GM19397 (cell line): ENCODE measurements at regions not wholly inside any gene's neighbourhood (a gene's known extent, or its start where the extent isn't known, plus 50 kb on each side); places are given as distances from the start of the nearest gene placed in this dataset.
"Not testable (repeated sequence)": the region's sequence is repeated elsewhere in the genome, so short reads cannot be mapped to it uniquely, and the experiment has no call there.

Experiments used
- ATAC-seq: cut with Tn5 transposase; IDR thresholded peaks from one replicate; pipeline ENCODE4 v1.9.1; 2021; ENCODE audit warnings: mild to moderate bottlenecking, moderate library complexity; ENCODE audit not compliant: unreplicated experiment

- ATAC-seq: no peak
These were observed 87.7 kb downstream of the UTP18 start for GRCh38 chr17:51347851-51348584.

- no peak for ATAC-seq
These were observed 90.7 kb downstream of the UTP18 start for GRCh38 chr17:51351080-51351479.

GRCh38 chr17:51351890-51352289, 91.5 kb downstream of the UTP18 start:
- ATAC-seq: no peak

GRCh38 chr17:51352798-51353197, 92.5 kb downstream of the UTP18 start:
- no peak for ATAC-seq

GRCh38 chr17:51353296-51353695, 93.0 kb downstream of the UTP18 start:
- ATAC-seq: no peak

- ATAC-seq: no peak
These were observed 94.6 kb downstream of the UTP18 start for GRCh38 chr17:51354936-51355335.

GRCh38 chr17:51355441-51356410, 95.4 kb downstream of the UTP18 start:
- ATAC-seq: no peak

- ATAC-seq: no peak
These were observed 98.7 kb downstream of the UTP18 start for GRCh38 chr17:51359055-51359454.

GRCh38 chr17:51362811-51363585, 102.7 kb downstream of the UTP18 start:
- no peak for ATAC-seq

- no peak for ATAC-seq
These were observed 104.7 kb downstream of the UTP18 start for GRCh38 chr17:51365090-51365489.

GRCh38 chr17:51366866-51367265, 106.5 kb downstream of the UTP18 start:
- ATAC-seq: no peak

- not testable (repeated sequence) for ATAC-seq
These were observed 107.5 kb downstream of the UTP18 start for GRCh38 chr17:51367836-51368235.

- no peak for ATAC-seq
These were observed 111.4 kb downstream of the UTP18 start for GRCh38 chr17:51371732-51372151.

- peak; percentile 74 for ATAC-seq
These were observed 112.1 kb downstream of the UTP18 start for GRCh38 chr17:51372345-51373004.

- ATAC-seq: no peak
These were observed 113.3 kb downstream of the UTP18 start for GRCh38 chr17:51373489-51374152.

- no peak for ATAC-seq
These were observed 113.9 kb downstream of the UTP18 start for GRCh38 chr17:51374209-51374608.

GRCh38 chr17:51375771-51376170, 115.4 kb downstream of the UTP18 start:
- no peak for ATAC-seq

GRCh38 chr17:51376739-51377138, 116.4 kb downstream of the UTP18 start:
- no peak for ATAC-seq

GRCh38 chr17:51381262-51381661, 120.9 kb downstream of the UTP18 start:
- ATAC-seq: no peak

GRCh38 chr17:51385208-51385607, 124.9 kb downstream of the UTP18 start:
- ATAC-seq: no peak
